Esophagus squamous epithelium (tissue), 4 donors: ENCODE measurements at regions not wholly inside any gene's neighbourhood (a gene's known extent, or its start where the extent isn't known, plus 50 kb on each side); places are given as distances from the start of the nearest gene placed in this dataset.

Experiments
- POLR2A ChIP-seq, 4 donors: fragments of 450-650 bp; IDR thresholded peaks; one replicate each; pipeline ENCODE4 v1.6.1; 2017; ENCODE audit warnings: antibody characterized with exemption in 4 of 4, mild to moderate bottlenecking in 4 of 4, moderate library complexity in 3 of 4
- TF ChIP-seq, protein P1 (sequence below), 6 experiments: fragments of 450-650 bp in 4 of 6; fragments of 200-600 bp in 2 of 6; sonication (generic) in 2 of 6; IDR thresholded peaks; one replicate each; pipeline ENCODE4 v1.5.1; 2016 to 2019; ENCODE audit warnings: antibody characterized with exemption in 6 of 6, mild to moderate bottlenecking in 4 of 6, moderate library complexity in 4 of 6

DNA sequence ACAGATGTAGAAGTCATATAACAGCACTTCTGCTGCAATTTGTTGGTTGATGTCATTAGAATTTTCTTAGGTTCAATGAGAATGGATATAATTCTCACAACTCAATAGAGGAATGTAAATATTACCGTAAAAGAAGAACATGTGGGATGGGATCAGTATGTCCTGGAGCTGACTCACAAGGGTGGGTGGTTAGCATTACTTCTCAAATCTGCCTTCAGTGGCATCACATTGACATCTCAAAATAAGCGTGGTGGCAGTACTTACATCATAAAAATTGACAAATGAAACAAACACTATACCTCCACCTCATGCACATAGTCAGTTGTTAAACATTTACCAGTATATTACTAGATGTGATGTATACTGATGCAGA, 1068.0 kb upstream of the CADM2 start:
- TF ChIP-seq, protein P1, sequence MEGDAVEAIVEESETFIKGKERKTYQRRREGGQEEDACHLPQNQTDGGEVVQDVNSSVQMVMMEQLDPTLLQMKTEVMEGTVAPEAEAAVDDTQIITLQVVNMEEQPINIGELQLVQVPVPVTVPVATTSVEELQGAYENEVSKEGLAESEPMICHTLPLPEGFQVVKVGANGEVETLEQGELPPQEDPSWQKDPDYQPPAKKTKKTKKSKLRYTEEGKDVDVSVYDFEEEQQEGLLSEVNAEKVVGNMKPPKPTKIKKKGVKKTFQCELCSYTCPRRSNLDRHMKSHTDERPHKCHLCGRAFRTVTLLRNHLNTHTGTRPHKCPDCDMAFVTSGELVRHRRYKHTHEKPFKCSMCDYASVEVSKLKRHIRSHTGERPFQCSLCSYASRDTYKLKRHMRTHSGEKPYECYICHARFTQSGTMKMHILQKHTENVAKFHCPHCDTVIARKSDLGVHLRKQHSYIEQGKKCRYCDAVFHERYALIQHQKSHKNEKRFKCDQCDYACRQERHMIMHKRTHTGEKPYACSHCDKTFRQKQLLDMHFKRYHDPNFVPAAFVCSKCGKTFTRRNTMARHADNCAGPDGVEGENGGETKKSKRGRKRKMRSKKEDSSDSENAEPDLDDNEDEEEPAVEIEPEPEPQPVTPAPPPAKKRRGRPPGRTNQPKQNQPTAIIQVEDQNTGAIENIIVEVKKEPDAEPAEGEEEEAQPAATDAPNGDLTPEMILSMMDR (IDR thresholded peaks at IDR 0.05): no peak
- TF ChIP-seq POLR2A (IDR thresholded peaks at IDR 0.05): no peak
